Thyroid gland (tissue), 4 donors: ENCODE measurements at regions not wholly inside any gene's neighbourhood (a gene's known extent, or its start where the extent isn't known, plus 50 kb on each side); places are given as distances from the start of the nearest gene placed in this dataset.

Experiments
- CTCF ChIP-seq, 6 experiments: fragments of 200-600 bp in 3 of 6; fragments of 450-650 bp in 3 of 6; sonication (generic) in 3 of 6; IDR thresholded peaks; one replicate each; pipeline ENCODE4 v1.5.1; 2016 to 2019; ENCODE audit warnings: antibody characterized with exemption in 6 of 6, mild to moderate bottlenecking in 2 of 6, inconsistent platforms in 1 of 6, moderate library complexity in 1 of 6
- POLR2A ChIP-seq, 2 donors: fragments of 450-650 bp; IDR thresholded peaks; one replicate each; pipeline ENCODE4 v1.6.1; 2017; ENCODE audit warnings: antibody characterized with exemption in 2 of 2, mild to moderate bottlenecking in 2 of 2, moderate library complexity in 1 of 2

- TF ChIP-seq CTCF (IDR thresholded peaks at IDR 0.05) (no peak), POLR2A (IDR thresholded peaks at IDR 0.05) (no peak)
Measured at GRCh38 chr9:108477529-108478006, 378.2 kb downstream of the ACTL7B start.
